Suprapubic skin (tissue), 4 donors: ENCODE measurements at regions not wholly inside any gene's neighbourhood (a gene's known extent, or its start where the extent isn't known, plus 50 kb on each side); places are given as distances from the start of the nearest gene placed in this dataset.

Experiments
- DNase-seq, 2 donors: peaks; one replicate each; pipeline ENCODE4 v3.0.0-alpha.2; 2019; ENCODE audit warnings: low spot score in 2 of 2
- H3K27ac ChIP-seq: fragments of 200-600 bp; sonication (generic); one replicate; pipeline ENCODE4 v1.5.1; 2019
- H3K27me3 ChIP-seq: fragments of 200-600 bp; sonication (generic); one replicate; pipeline ENCODE4 v1.5.1; 2019
- H3K36me3 ChIP-seq: fragments of 200-600 bp; sonication (generic); one replicate; pipeline ENCODE4 v1.5.1; 2019
- H3K4me1 ChIP-seq: fragments of 200-600 bp; sonication (generic); one replicate; pipeline ENCODE4 v1.5.1; 2019
- H3K4me3 ChIP-seq: fragments of 200-600 bp; sonication (generic); one replicate; pipeline ENCODE4 v1.5.1; 2019; ENCODE audit warnings: mild to moderate bottlenecking
- H3K9me3 ChIP-seq: fragments of 200-600 bp; sonication (generic); one replicate; pipeline ENCODE4 v1.5.1; 2019
- EP300 ChIP-seq: sonication (generic); formaldehyde crosslinking; IDR thresholded peaks from one replicate; pipeline ENCODE4 v1.6.1; 2017; ENCODE audit warnings: antibody characterized with exemption
- POLR2A ChIP-seq, 2 donors: fragments of 450-650 bp; IDR thresholded peaks; one replicate each; pipeline ENCODE4 v1.6.1; 2017; ENCODE audit warnings: antibody characterized with exemption in 2 of 2, mild to moderate bottlenecking in 2 of 2, moderate library complexity in 2 of 2
- POLR2AphosphoS5 ChIP-seq, 3 donors: sonication (generic); formaldehyde crosslinking; IDR thresholded peaks; one replicate each; pipeline ENCODE4 v1.6.1; 2017; ENCODE audit warnings: antibody characterized with exemption in 3 of 3
- WGBS: methylation state at CpG from one replicate; pipeline ENCODE4 v1.1.5; 2018; 5-methylcytosine and 5-hydroxymethylcytosine counted together
- TF ChIP-seq, protein P1 (sequence below), 2 donors: fragments of 200-600 bp in 1 of 2; fragments of 450-650 bp in 1 of 2; sonication (generic) in 1 of 2; IDR thresholded peaks; one replicate each; pipeline ENCODE4 v1.5.1; 2016 to 2019; ENCODE audit warnings: antibody characterized with exemption in 2 of 2, mild to moderate bottlenecking in 1 of 2, moderate library complexity in 1 of 2

DNA sequence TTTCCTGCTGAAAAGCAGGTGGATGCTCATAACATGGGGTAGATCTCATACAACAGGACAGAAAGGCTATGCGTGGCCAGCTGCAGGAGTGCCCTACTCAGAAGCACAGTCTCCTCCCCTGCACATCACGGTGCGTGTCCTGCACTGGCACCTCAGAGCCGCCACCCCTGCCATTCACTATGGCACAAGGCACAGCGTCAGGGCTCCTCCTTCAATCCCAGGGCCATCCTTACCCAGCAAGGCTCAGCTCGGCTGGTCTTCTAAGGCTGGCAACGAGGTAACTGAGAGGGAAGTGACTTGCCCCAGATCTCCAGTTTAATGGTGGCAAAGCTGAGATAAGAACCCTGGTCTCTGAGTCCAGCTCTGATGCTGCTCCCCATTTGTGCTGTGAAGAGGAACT lies 97.1 kb downstream of the CPN2 start:
- no peak for DNase-seq

GRCh38 chr3:194255252-194256039 lies 95.7 kb downstream of the CPN2 start:
- H3K27me3 ChIP-seq, result no peaks in the 10 kb centered on the region
- TF ChIP-seq EP300 (no peak), POLR2AphosphoS5 (IDR thresholded peaks at IDR 0.05) (no peak), POLR2A (IDR thresholded peaks at IDR 0.05) (no peak)
- TF ChIP-seq, protein P1, sequence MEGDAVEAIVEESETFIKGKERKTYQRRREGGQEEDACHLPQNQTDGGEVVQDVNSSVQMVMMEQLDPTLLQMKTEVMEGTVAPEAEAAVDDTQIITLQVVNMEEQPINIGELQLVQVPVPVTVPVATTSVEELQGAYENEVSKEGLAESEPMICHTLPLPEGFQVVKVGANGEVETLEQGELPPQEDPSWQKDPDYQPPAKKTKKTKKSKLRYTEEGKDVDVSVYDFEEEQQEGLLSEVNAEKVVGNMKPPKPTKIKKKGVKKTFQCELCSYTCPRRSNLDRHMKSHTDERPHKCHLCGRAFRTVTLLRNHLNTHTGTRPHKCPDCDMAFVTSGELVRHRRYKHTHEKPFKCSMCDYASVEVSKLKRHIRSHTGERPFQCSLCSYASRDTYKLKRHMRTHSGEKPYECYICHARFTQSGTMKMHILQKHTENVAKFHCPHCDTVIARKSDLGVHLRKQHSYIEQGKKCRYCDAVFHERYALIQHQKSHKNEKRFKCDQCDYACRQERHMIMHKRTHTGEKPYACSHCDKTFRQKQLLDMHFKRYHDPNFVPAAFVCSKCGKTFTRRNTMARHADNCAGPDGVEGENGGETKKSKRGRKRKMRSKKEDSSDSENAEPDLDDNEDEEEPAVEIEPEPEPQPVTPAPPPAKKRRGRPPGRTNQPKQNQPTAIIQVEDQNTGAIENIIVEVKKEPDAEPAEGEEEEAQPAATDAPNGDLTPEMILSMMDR (IDR thresholded peaks at IDR 0.05), result no peak
- no peak overlapping the region for H3K27ac ChIP-seq
- H3K4me3 ChIP-seq, result no peak overlapping the region
- 63% methylated on average over 19 of the region's 19 CpGs for WGBS
- H3K4me1 ChIP-seq, result peaks cover 6% of the 10 kb centered on the region
- no peaks in the 10 kb centered on the region for H3K36me3 ChIP-seq
- peak; percentile 83 to 88 for DNase-seq
- no peaks in the 10 kb centered on the region for H3K9me3 ChIP-seq

More for the DNA sequence above, 97.1 kb downstream of the CPN2 start:
- peaks cover 16% of the 10 kb centered on the region for H3K4me1 ChIP-seq
- no peaks in the 10 kb centered on the region for H3K9me3 ChIP-seq
- H3K27me3 ChIP-seq, result no peaks in the 10 kb centered on the region
- no peaks in the 10 kb centered on the region for H3K36me3 ChIP-seq
- H3K27ac ChIP-seq, result no peak overlapping the region
- WGBS, result 90% methylated on average over 5 of the region's 7 CpGs
- no peak overlapping the region for H3K4me3 ChIP-seq
- TF ChIP-seq, protein P1 (IDR thresholded peaks at IDR 0.05), result no peak
- no peak for TF ChIP-seq EP300
- TF ChIP-seq POLR2A (IDR thresholded peaks at IDR 0.05), result no peak
- TF ChIP-seq POLR2AphosphoS5 (IDR thresholded peaks at IDR 0.05), result no peak

DNA sequence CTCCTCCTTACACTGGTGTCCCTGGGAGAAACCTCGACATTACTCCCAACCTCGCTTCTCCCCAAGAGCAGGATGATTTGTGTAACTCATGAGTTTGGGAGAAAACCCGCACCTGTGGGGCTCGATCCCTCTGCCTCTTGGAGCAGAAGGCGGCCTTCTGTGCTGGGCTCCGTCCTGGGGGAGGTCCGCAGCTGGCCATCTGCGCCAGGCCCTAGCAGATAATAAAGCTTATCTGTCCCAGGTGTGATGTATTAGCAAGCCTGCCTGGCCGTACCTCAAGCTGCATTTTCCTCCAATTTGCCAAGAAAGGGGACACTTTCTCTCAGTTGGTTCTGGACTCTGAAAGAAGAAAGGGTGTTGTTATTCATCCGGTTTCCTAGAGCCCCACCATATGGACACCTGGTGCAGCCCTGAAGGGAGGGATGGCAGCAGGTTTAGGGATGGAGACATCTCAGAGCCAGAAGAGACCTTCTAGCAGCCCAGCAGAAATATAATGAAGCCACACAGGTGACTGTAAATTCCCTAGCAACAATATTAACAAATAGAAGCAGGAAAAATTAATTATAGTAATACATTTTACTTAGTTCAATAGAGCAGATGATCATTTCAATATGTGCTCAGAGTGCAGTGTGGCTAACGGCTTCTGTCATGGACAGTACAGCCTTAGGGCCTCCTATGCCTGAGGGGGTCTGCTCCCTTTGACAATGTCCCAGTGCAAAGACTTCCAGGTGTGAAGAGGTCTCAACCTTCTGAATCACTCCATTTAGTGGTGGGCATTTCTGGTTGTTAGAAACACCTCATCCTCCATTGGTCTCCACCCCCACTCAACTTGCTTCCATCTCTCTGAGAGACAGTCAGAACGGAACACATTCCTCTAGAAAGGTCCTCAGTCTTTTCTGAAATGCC lies 94.8 kb downstream of the CPN2 start:
- H3K9me3 ChIP-seq, result no peaks in the 10 kb centered on the region
- no peaks in the 10 kb centered on the region for H3K36me3 ChIP-seq
- no peaks in the 10 kb centered on the region for H3K27me3 ChIP-seq
- no peak for DNase-seq
- no peak overlapping the region for H3K27ac ChIP-seq
- no peak for TF ChIP-seq POLR2A (IDR thresholded peaks at IDR 0.05)
- no peak for TF ChIP-seq EP300
- TF ChIP-seq, protein P1 (IDR thresholded peaks at IDR 0.05), result no peak
- TF ChIP-seq POLR2AphosphoS5 (IDR thresholded peaks at IDR 0.05), result no peak
- WGBS, result 86% methylated on average over 5 of the region's 12 CpGs
- H3K4me3 ChIP-seq, result no peak overlapping the region
- H3K4me1 ChIP-seq, result no peaks in the 10 kb centered on the region

DNA sequence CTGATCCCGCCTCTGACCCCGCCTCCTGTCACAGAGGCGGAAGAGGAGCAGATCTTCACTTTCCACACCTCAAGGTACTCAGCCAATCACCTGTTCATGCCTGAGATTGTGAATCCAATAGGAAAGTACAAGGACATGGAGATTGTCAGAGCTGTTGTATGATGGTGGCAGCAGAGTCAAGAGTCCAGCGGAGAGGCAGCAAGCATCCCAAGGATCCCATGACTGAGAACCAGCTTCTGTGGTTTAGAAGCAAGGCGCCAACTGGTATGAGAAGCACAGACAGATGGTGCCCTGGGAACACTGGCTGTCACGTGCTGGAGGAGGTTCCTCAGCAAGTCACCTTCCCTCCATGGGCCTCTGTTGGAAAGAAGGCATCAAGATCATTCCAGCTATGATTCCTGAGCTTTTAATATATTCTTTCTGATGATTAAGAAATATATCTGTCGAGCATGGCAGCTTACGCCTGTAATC lies 93.9 kb downstream of the CPN2 start:
- Histone ChIP-seq H3K27me3 (no peaks in the 10 kb centered on the region), H3K9me3 (no peaks in the 10 kb centered on the region), H3K4me1 (no peaks in the 10 kb centered on the region), H3K4me3 (no peak overlapping the region), H3K36me3 (no peaks in the 10 kb centered on the region), H3K27ac (no peak overlapping the region)
- no peak for TF ChIP-seq POLR2AphosphoS5 (IDR thresholded peaks at IDR 0.05)
- TF ChIP-seq, protein P1 (IDR thresholded peaks at IDR 0.05), result no peak
- no peak for TF ChIP-seq EP300
- no peak for TF ChIP-seq POLR2A (IDR thresholded peaks at IDR 0.05)
- 92% methylated on average over 8 of the region's 8 CpGs for WGBS
- no peak for DNase-seq
